HepG2 (cell line): ENCODE measurements at regions not wholly inside any gene's neighbourhood (a gene's known extent, or its start where the extent isn't known, plus 50 kb on each side); places are given as distances from the start of the nearest gene placed in this dataset.

Experiments
- CEBPB ChIP-seq: IDR thresholded peaks from 2 replicates; pipeline ENCODE4 v1.6.1; 2011; ENCODE audit warnings: low read depth, low read length, improper control_type of control experiment, borderline replicate concordance
- CTCF ChIP-seq: sonication (generic); formaldehyde crosslinking; IDR thresholded peaks from 2 replicates; pipeline ENCODE4 v1.5.0; 2020; ENCODE audit warnings: mild to moderate bottlenecking, missing genetic modification reagents, moderate library complexity
- EED ChIP-seq: sonication (generic); formaldehyde crosslinking; IDR thresholded peaks from 2 replicates; pipeline ENCODE4 v1.5.0; 2020; ENCODE audit warnings: mild to moderate bottlenecking, missing genetic modification reagents
- MAFF ChIP-seq: IDR thresholded peaks from 2 replicates; pipeline ENCODE4 v1.6.1; 2011; ENCODE audit warnings: low read depth, low read length, improper control_type of control experiment
- MAX ChIP-seq: IDR thresholded peaks from 2 replicates; pipeline ENCODE4 v1.6.1; 2012; ENCODE audit warnings: inconsistent platforms
- MTA1 ChIP-seq: sonication (generic); formaldehyde crosslinking; IDR thresholded peaks from 2 replicates; pipeline ENCODE4 v1.4.0; 2020; ENCODE audit warnings: missing genetic modification reagents, mild to moderate bottlenecking, borderline replicate concordance
- POLR2A ChIP-seq, 2 experiments: IDR thresholded peaks; 2 replicates each; pipeline ENCODE4 v1.6.1; 2011; ENCODE audit warnings: low read depth in 2 of 2, low read length in 2 of 2, mild to moderate bottlenecking in 1 of 2, moderate library complexity in 1 of 2; ENCODE audit not compliant: insufficient read depth in 1 of 2
- RFXAP ChIP-seq: sonication (generic); formaldehyde crosslinking; IDR thresholded peaks from 2 replicates; pipeline ENCODE4 v1.4.0; 2020; ENCODE audit warnings: missing genetic modification reagents, borderline replicate concordance
- USF2 ChIP-seq, 2 experiments: sonication (generic) in 1 of 2; formaldehyde crosslinking in 1 of 2; IDR thresholded peaks; 2 replicates each; pipeline versions ENCODE4 v1.5.1 to v1.6.1; 2011 to 2020; ENCODE audit warnings: borderline replicate concordance in 1 of 2, low read depth in 1 of 2, low read length in 1 of 2, mild to moderate bottlenecking in 1 of 2, missing genetic modification reagents in 1 of 2, moderate library complexity in 1 of 2
- ZBTB2 ChIP-seq: sonication (generic); formaldehyde crosslinking; IDR thresholded peaks from 2 replicates; pipeline ENCODE4 v1.8.0; 2022; ENCODE audit warnings: low read depth, missing genetic modification reagents
- ZBTB38 ChIP-seq: sonication (generic); formaldehyde crosslinking; IDR thresholded peaks from 2 replicates; pipeline ENCODE4 v1.5.1; 2020; ENCODE audit warnings: mild to moderate bottlenecking, missing genetic modification reagents
- ZNF34 ChIP-seq: sonication (generic); formaldehyde crosslinking; IDR thresholded peaks from 2 replicates; pipeline ENCODE4 v1.4.0; 2020; ENCODE audit warnings: mild to moderate bottlenecking, missing genetic modification reagents, borderline replicate concordance
- ZNF432 ChIP-seq: sonication (generic); formaldehyde crosslinking; IDR thresholded peaks from 2 replicates; pipeline ENCODE4 v1.5.0; 2020; ENCODE audit warnings: missing genetic modification reagents, mild to moderate bottlenecking, borderline replicate concordance

- TF ChIP-seq CEBPB (no peak), USF2 (IDR thresholded peaks at IDR 0.05; ENCODE audit: low read depth, low read length) (no peak), USF2 (CRISPR knock-in tag; IDR thresholded peaks at IDR 0.05; ENCODE audit: borderline replicate concordance) (no peak), ZBTB38 (no peak), MAFF (no peak), POLR2A (IDR thresholded peaks at IDR 0.05; ENCODE audit: insufficient read depth in 1 of 2, low read depth in 2 of 2, low read length in 2 of 2) (no peak), RFXAP (CRISPR knock-in tag) (no peak), EED (CRISPR knock-in tag) (no peak), MAX (no peak), ZNF432 (CRISPR knock-in tag) (no peak), CTCF (CRISPR knock-in tag) (no peak), MTA1 (CRISPR knock-in tag) (no peak), ZNF34 (CRISPR knock-in tag) (no peak), ZBTB2 (CRISPR knock-in tag) (no peak)
Observed at GRCh38 chr10:25820472-25820871, 113.6 kb upstream of the MYO3A start.
